Fibroblast of lung (primary cell): ENCODE measurements at regions not wholly inside any gene's neighbourhood (a gene's known extent, or its start where the extent isn't known, plus 50 kb on each side); places are given as distances from the start of the nearest gene placed in this dataset.
"Not testable (repeated sequence)": the region's sequence is repeated elsewhere in the genome, so short reads cannot be mapped to it uniquely, and the experiment has no call there.

Source experiments
- EZH2 ChIP-seq: IDR thresholded peaks from 2 replicates; pipeline ENCODE4 v1.5.1; 2012; ENCODE audit warnings: low read length, control low read depth, mild to moderate bottlenecking; ENCODE audit errors: missing control alignments
- TF ChIP-seq, protein P1 (sequence below), 2 donors: IDR thresholded peaks in 1 of 2; conservative IDR thresholded peaks in 1 of 2; 1 replicate in 1 of 2; 2 replicates in 1 of 2; pipeline ENCODE4 v1.5.1; 2011 to 2012; ENCODE audit warnings: low read length in 2 of 2, control low read depth in 1 of 2, inconsistent platforms in 1 of 2, low read depth in 1 of 2, mild to moderate bottlenecking in 1 of 2

DNA sequence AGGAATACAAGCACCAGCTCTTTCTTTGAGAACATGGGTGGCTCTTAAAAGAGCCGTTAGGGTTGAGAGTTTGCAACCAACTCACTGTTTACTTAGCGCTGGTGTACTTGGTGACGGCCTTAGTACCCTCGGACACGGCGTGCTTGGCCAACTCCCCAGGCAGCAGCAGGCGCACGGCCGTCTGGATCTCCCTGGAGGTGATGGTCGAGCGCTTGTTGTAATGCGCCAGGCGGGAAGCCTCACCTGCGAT, 115.3 kb upstream of the PRSS16 start:
- TF ChIP-seq, protein P1, sequence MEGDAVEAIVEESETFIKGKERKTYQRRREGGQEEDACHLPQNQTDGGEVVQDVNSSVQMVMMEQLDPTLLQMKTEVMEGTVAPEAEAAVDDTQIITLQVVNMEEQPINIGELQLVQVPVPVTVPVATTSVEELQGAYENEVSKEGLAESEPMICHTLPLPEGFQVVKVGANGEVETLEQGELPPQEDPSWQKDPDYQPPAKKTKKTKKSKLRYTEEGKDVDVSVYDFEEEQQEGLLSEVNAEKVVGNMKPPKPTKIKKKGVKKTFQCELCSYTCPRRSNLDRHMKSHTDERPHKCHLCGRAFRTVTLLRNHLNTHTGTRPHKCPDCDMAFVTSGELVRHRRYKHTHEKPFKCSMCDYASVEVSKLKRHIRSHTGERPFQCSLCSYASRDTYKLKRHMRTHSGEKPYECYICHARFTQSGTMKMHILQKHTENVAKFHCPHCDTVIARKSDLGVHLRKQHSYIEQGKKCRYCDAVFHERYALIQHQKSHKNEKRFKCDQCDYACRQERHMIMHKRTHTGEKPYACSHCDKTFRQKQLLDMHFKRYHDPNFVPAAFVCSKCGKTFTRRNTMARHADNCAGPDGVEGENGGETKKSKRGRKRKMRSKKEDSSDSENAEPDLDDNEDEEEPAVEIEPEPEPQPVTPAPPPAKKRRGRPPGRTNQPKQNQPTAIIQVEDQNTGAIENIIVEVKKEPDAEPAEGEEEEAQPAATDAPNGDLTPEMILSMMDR (conservative IDR thresholded peaks at IDR 0.05 in 1 of 2, IDR thresholded peaks at IDR 0.05 in 1 of 2; ENCODE audit: low read depth in 1 of 2, low read length in 2 of 2) = not testable (repeated sequence)
- TF ChIP-seq EZH2 = not testable (repeated sequence)
